ENCODE measurements at regions not wholly inside any gene's neighbourhood (a gene's known extent, or its start where the extent isn't known, plus 50 kb on each side); places are given as distances from the start of the nearest gene placed in this dataset.

- no peaks in the 10 kb centered on the region for H3K27me3 ChIP-seq (ENCODE audit: control insufficient read depth, extremely low read depth, insufficient read depth, low read length)
- H3K9me3 ChIP-seq (ENCODE audit: control insufficient read depth, low read depth, low read length), result no peaks in the 10 kb centered on the region
- no peaks in the 10 kb centered on the region for H4K20me1 ChIP-seq (ENCODE audit: control insufficient read depth, extremely low read depth, insufficient read depth, low read length)
- H3K9ac ChIP-seq (ENCODE audit: control insufficient read depth, extremely low read depth, insufficient read depth, low read length), result no peak overlapping the region
- H3K27ac ChIP-seq (ENCODE audit: control insufficient read depth, insufficient read depth, low read length), result no peak overlapping the region
- no peak overlapping the region for H2AFZ ChIP-seq (ENCODE audit: control insufficient read depth, low read length)
- dilution Hi-C loops (cut with MboI; ENCODE audit: extremely low pct_ligation_motif_present, low sequenced_read_pairs), result no loop called here
- no peak for DNase-seq (ENCODE audit: low read depth, low spot score)
- H3K36me3 ChIP-seq (ENCODE audit: control insufficient read depth in 2 of 2, extremely low read depth in 1 of 2, insufficient read depth in 2 of 2, low read length in 2 of 2), result no peaks in the 10 kb centered on the region
- TF ChIP-seq CTCF (optimal IDR thresholded peaks at IDR 0.05 in 1 of 3, IDR thresholded peaks at IDR 0.05 in 1 of 3, conservative IDR thresholded peaks at IDR 0.05 in 1 of 3; ENCODE audit: extremely low read depth in 1 of 3, insufficient read depth in 2 of 3, low read length in 3 of 3) (peak; percentile 84 to 96 (median 88)), EZH2 (IDR thresholded peaks at IDR 0.05; ENCODE audit: low read length) (no peak)
- H3K4me3 ChIP-seq (ENCODE audit: control insufficient read depth in 2 of 3, extremely low read depth in 1 of 3, insufficient read depth in 2 of 3, low read depth in 1 of 3, low read length in 3 of 3), result no peak overlapping the region
- H3K9me1 ChIP-seq (ENCODE audit: control insufficient read depth, extremely low read depth, insufficient read depth, low read length), result no peaks in the 10 kb centered on the region
- H3K79me2 ChIP-seq (ENCODE audit: control insufficient read depth, insufficient read depth, low read length), result no peaks in the 10 kb centered on the region
- peak; percentile 85 for FAIRE-seq
- H3K4me1 ChIP-seq (ENCODE audit: control insufficient read depth, extremely low read depth, insufficient read depth, low read length), result peaks cover 6% of the 10 kb centered on the region
- H3K4me2 ChIP-seq (ENCODE audit: control insufficient read depth, extremely low read depth, insufficient read depth, low read depth, low read length), result no peak overlapping the region
Observed at GRCh38 chr6:142692942-142693341, 252.0 kb downstream of the HIVEP2 start.

GRCh38 chr6:142693441-142693840, 251.5 kb downstream of the HIVEP2 start:
- Histone ChIP-seq H3K9me1 (ENCODE audit: control insufficient read depth, extremely low read depth, insufficient read depth, low read length) (no peaks in the 10 kb centered on the region), H3K4me1 (ENCODE audit: control insufficient read depth, extremely low read depth, insufficient read depth, low read length) (peaks cover 6% of the 10 kb centered on the region), H3K79me2 (ENCODE audit: control insufficient read depth, insufficient read depth, low read length) (no peaks in the 10 kb centered on the region), H3K36me3 (ENCODE audit: control insufficient read depth in 2 of 2, extremely low read depth in 1 of 2, insufficient read depth in 2 of 2, low read length in 2 of 2) (no peaks in the 10 kb centered on the region), H3K9me3 (ENCODE audit: control insufficient read depth, low read depth, low read length) (no peaks in the 10 kb centered on the region), H3K27me3 (ENCODE audit: control insufficient read depth, extremely low read depth, insufficient read depth, low read length) (no peaks in the 10 kb centered on the region), H3K4me2 (ENCODE audit: control insufficient read depth, extremely low read depth, insufficient read depth, low read depth, low read length) (no peak overlapping the region), H4K20me1 (ENCODE audit: control insufficient read depth, extremely low read depth, insufficient read depth, low read length) (no peaks in the 10 kb centered on the region), H3K27ac (ENCODE audit: control insufficient read depth, insufficient read depth, low read length) (no peak overlapping the region), H3K4me3 (ENCODE audit: control insufficient read depth in 2 of 3, extremely low read depth in 1 of 3, insufficient read depth in 2 of 3, low read depth in 1 of 3, low read length in 3 of 3) (no peak overlapping the region), H3K9ac (ENCODE audit: control insufficient read depth, extremely low read depth, insufficient read depth, low read length) (no peak overlapping the region), H2AFZ (ENCODE audit: control insufficient read depth, low read length) (no peak overlapping the region)
- dilution Hi-C loops (cut with MboI; ENCODE audit: extremely low pct_ligation_motif_present, low sequenced_read_pairs), result no loop called here
- TF ChIP-seq CTCF (optimal IDR thresholded peaks at IDR 0.05 in 1 of 3, IDR thresholded peaks at IDR 0.05 in 1 of 3, conservative IDR thresholded peaks at IDR 0.05 in 1 of 3; ENCODE audit: extremely low read depth in 1 of 3, insufficient read depth in 2 of 3, low read length in 3 of 3), result no peak
- no peak for TF ChIP-seq EZH2 (IDR thresholded peaks at IDR 0.05; ENCODE audit: low read length)
- FAIRE-seq (no peak), DNase-seq (ENCODE audit: low read depth, low spot score) (no peak)
